ENCODE measurements at regions not wholly inside any gene's neighbourhood (a gene's known extent, or its start where the extent isn't known, plus 50 kb on each side); places are given as distances from the start of the nearest gene placed in this dataset.
A peak's percentile ranks its signal among the peaks of the same experiment; 100 is the strongest.

DNA sequence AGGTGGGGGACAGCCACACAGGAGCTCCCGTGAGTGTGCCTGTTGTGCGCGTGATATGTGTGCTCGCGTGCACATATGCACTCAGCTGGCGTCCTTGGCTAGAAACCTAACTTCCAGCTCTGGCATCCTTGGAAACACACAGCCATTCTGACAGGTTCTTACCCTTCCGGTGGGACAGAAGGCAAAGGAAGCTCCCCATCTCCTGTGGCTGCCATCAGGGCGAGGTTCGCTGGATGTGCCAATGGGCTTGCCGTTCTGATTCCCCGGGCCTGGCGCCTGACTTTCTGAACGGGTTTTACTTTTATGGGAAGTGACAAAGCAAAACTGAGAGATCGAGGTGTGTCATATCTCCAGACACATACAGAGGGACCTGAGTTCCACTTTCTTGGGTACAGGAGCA lies 124.7 kb downstream of the PAPOLA start:
- no peak for DNase-seq (ENCODE audit: low spot score)
- TF ChIP-seq, protein P1, sequence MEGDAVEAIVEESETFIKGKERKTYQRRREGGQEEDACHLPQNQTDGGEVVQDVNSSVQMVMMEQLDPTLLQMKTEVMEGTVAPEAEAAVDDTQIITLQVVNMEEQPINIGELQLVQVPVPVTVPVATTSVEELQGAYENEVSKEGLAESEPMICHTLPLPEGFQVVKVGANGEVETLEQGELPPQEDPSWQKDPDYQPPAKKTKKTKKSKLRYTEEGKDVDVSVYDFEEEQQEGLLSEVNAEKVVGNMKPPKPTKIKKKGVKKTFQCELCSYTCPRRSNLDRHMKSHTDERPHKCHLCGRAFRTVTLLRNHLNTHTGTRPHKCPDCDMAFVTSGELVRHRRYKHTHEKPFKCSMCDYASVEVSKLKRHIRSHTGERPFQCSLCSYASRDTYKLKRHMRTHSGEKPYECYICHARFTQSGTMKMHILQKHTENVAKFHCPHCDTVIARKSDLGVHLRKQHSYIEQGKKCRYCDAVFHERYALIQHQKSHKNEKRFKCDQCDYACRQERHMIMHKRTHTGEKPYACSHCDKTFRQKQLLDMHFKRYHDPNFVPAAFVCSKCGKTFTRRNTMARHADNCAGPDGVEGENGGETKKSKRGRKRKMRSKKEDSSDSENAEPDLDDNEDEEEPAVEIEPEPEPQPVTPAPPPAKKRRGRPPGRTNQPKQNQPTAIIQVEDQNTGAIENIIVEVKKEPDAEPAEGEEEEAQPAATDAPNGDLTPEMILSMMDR (IDR thresholded peaks at IDR 0.05; ENCODE audit: extremely low read depth, missing control alignments): no peak

DNA sequence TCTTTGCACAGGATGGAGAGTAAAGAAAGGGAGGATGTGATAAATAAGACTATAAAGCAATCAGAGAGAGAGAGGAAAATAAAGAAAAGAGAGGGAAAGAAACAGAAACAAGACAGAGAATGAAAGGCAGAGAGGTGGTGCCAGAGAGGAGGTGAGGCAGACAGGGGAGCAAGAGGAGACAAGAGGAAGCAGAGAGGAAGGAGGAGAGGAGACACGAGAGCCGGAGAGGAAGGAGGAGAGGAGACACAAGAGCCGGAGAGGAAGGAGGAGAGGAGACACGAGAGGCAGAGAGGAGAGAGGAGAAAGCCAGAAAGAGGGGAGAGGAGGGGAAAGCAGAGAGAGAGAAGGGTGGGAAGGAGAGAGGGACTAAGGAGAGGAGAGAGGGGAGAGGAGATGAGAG lies 125.2 kb downstream of the PAPOLA start:
- TF ChIP-seq, protein P1 (IDR thresholded peaks at IDR 0.05; ENCODE audit: extremely low read depth, missing control alignments): no peak
- no peak for DNase-seq (ENCODE audit: low spot score)

DNA sequence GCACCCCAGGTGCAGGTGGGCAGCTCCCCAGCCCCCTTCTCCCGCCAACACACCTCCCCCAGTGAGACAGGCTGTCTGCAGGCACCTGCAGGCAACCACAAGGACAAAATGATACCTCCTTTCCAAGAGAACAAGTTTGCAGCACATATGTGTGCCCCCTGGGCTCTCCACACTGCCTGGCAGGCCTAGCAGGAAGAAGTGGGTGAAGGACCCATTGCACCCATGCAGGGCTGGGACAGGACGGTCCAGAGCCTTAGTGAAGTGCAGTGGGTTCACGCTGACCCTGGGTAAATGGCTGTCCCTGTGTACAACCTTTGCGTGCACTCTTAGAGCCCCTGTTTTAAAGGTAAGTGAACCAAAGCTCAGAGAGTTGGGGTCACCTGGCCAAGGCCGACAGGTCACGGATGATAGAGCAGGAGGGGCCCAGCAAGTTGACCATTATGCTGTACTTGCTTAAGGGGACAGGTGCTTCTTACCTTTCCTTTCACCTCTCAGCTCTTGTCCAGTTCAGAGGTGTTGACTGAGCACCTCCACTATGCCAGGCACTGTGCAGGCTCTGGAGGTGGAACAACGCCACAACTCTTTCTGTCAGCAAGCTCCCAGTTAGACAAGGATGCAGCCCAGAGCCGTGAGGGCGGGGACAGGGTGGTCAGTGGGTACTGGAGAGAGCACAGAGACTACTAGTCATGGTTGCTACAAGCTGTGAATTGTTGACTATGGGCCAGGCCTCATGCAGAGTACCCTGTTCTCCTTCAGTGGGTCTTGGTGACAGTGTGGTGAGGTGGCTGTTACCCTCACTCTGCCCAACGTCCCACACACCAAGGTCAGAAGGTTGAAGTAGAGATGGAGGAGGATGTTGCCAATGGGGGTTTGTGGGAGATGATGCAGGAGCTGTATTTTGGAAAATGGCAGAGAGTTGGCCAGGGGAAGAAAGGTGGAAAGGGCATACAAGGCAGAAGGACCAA lies 125.9 kb downstream of the PAPOLA start:
- DNase-seq (ENCODE audit: low spot score): no peak
- TF ChIP-seq, protein P1 (IDR thresholded peaks at IDR 0.05; ENCODE audit: extremely low read depth, missing control alignments): no peak

DNA sequence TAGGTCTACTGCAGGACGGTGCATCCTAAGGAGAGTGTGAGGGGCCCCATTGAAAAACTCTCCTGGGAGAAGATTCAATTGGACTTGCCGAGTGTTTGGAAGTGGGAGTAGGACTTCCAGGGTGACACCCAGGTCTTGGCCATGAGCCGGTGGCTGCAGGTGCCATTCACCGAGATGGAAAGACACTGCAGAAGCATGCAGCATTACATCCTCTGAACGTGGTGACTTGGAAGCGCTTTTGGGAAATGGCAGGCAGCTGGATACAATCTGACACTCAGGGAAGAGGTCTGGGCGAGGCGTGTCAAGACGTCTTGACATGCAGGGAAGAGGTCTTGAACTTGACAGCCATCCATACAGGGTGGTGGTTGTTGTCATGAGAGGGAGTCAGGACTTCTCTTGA lies 126.9 kb downstream of the PAPOLA start:
- peak; percentile 1 for DNase-seq (ENCODE audit: low spot score)
- TF ChIP-seq, protein P1 (IDR thresholded peaks at IDR 0.05; ENCODE audit: extremely low read depth, missing control alignments): no peak

DNA sequence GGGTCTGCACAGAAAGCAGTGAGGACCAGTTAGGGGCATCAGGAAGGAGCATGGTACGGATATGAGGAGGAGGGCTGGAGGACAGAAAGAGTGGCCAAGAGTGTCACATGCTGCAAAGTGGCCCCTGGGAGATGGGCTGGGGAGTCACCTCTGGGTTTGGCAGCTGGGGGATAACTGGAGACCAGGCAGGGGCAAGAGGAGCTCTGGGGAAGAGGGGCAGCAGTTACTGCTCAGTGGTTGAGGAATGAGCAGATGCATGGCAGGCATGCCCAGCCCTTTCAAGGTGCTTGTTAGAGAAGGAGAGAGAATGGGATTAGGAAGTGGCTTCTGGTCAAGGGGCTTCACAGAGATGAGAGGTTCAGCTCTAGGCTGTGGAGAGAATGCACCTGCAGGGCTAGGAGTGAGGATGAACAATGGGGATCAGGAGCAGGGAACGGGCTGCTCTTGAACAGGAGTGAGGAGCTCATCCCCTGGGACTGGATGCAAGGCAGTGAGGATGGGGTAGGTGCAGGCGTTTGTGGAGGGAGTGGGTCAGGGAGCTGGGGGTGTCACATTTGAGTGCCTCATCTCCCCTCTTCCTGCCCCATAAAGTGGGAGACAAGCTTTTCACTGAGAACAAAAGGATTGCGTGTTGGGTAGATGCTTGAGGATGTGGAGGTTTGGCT lies 127.5 kb downstream of the PAPOLA start:
- TF ChIP-seq, protein P1 (IDR thresholded peaks at IDR 0.05; ENCODE audit: extremely low read depth, missing control alignments): no peak
- DNase-seq (ENCODE audit: low spot score): no peak

DNA sequence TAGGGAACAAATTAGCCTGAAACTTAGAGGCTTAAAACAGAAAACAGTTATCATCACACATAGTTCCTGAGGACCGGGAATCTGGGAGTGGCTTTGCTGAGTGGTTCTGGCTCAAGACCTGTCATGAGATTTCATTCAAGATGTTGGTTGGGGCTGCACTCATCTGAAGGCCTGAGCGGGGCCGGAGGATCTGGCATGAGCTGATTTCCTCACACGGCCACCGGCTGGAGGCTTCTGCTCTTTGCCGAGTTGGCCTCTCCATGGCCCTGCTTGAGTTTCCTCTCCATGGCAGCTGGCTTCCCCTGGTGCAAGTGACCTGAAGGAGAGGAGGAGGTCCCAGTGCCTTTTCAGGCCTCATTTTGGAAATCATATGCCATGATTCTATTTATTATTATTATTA lies 128.1 kb downstream of the PAPOLA start:
- TF ChIP-seq, protein P1 (IDR thresholded peaks at IDR 0.05; ENCODE audit: extremely low read depth, missing control alignments): no peak
- no peak for DNase-seq (ENCODE audit: low spot score)

DNA sequence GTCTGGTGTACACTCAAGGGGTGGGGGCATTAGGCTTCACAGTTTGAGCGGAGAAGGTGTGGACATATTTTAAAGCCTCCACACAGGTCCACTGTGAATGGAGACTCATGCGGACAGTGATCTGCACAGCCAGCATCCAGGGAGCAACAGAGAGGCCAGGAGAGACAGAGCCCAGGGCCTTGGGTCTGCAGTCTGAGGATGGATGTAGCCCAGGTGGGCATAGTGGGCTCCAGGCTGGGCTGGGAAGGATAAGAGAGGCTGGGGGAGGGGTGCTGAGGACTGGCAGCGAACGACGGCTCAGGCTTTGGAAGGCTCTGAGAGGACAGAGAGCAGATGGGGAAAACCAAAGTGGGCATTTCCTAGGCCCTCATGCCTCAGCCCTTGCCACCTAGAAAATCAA lies 128.8 kb downstream of the PAPOLA start:
- TF ChIP-seq, protein P1 (IDR thresholded peaks at IDR 0.05; ENCODE audit: extremely low read depth, missing control alignments): no peak
- DNase-seq (ENCODE audit: low spot score): peak; percentile 1

Data from GM20000 (cell line).